Kasumi-1 (cell line): ENCODE measurements at regions not wholly inside any gene's neighbourhood (a gene's known extent, or its start where the extent isn't known, plus 50 kb on each side); places are given as distances from the start of the nearest gene placed in this dataset.
"Not testable (repeated sequence)": the region's sequence is repeated elsewhere in the genome, so short reads cannot be mapped to it uniquely, and the experiment has no call there.

Source experiments
- DNase-seq, 2 experiments: peaks; one replicate each; lab custom pipeline; 2025; lab: John Stamatoyannopoulos, UW

GRCh38 chr7:13198036-13198435, 510.6 kb downstream of the ARL4A start:
- no peak for DNase-seq

- DNase-seq, result no peak
Measured at GRCh38 chr7:13198727-13199126, 511.3 kb downstream of the ARL4A start.

- DNase-seq, result peak in 1 of 2 experiments; percentile 0
Measured at GRCh38 chr7:13201628-13202027, 514.2 kb downstream of the ARL4A start.

- no peak for DNase-seq
Measured at GRCh38 chr7:13217768-13218167, 530.3 kb downstream of the ARL4A start.

GRCh38 chr7:13225068-13225467, 537.6 kb downstream of the ARL4A start:
- DNase-seq, result no peak

- DNase-seq, result no peak
Measured at GRCh38 chr7:13226385-13226784, 539.0 kb downstream of the ARL4A start.

GRCh38 chr7:13231216-13231615, 543.8 kb downstream of the ARL4A start:
- DNase-seq, result no peak

GRCh38 chr7:13235436-13235835, 548.0 kb downstream of the ARL4A start:
- DNase-seq, result no peak

- no peak for DNase-seq
Measured at GRCh38 chr7:13236026-13236425, 548.6 kb downstream of the ARL4A start.

GRCh38 chr7:13240349-13240748, 552.9 kb downstream of the ARL4A start:
- DNase-seq, result no peak

- no peak for DNase-seq
Measured at GRCh38 chr7:13241416-13241815, 554.0 kb downstream of the ARL4A start.

GRCh38 chr7:13257661-13258060, 570.2 kb downstream of the ARL4A start:
- DNase-seq, result no peak

- no peak for DNase-seq
Measured at GRCh38 chr7:13258386-13258785, 571.0 kb downstream of the ARL4A start.

- DNase-seq, result no peak
Measured at GRCh38 chr7:13259930-13260329, 572.5 kb downstream of the ARL4A start.

- DNase-seq, result peak; percentile 23 to 27
Measured at GRCh38 chr7:13262929-13263530, 575.6 kb downstream of the ARL4A start.

- no peak for DNase-seq
Measured at GRCh38 chr7:13265271-13265670, 577.8 kb downstream of the ARL4A start.

GRCh38 chr7:13274205-13274604, 586.8 kb downstream of the ARL4A start:
- not testable (repeated sequence) for DNase-seq

- no peak for DNase-seq
Measured at GRCh38 chr7:13276977-13277376, 589.5 kb downstream of the ARL4A start.

GRCh38 chr7:13278020-13278419, 590.6 kb downstream of the ARL4A start:
- no peak for DNase-seq

- peak; percentile 15 to 37 for DNase-seq
Measured at GRCh38 chr7:13279854-13280435, 592.5 kb downstream of the ARL4A start.

GRCh38 chr7:13282377-13282980, 595.0 kb downstream of the ARL4A start:
- DNase-seq, result peak in 1 of 2 experiments; percentile 19

GRCh38 chr7:13286916-13287315, 599.5 kb downstream of the ARL4A start:
- no peak for DNase-seq

GRCh38 chr7:13288516-13288915, 601.1 kb downstream of the ARL4A start:
- DNase-seq, result no peak

GRCh38 chr7:13290975-13291374, 603.5 kb downstream of the ARL4A start:
- no peak for DNase-seq
